ENCODE measurements at regions not wholly inside any gene's neighbourhood (a gene's known extent, or its start where the extent isn't known, plus 50 kb on each side); places are given as distances from the start of the nearest gene placed in this dataset.
"Not testable (repeated sequence)": the region's sequence is repeated elsewhere in the genome, so short reads cannot be mapped to it uniquely, and the experiment has no call there.

DNA sequence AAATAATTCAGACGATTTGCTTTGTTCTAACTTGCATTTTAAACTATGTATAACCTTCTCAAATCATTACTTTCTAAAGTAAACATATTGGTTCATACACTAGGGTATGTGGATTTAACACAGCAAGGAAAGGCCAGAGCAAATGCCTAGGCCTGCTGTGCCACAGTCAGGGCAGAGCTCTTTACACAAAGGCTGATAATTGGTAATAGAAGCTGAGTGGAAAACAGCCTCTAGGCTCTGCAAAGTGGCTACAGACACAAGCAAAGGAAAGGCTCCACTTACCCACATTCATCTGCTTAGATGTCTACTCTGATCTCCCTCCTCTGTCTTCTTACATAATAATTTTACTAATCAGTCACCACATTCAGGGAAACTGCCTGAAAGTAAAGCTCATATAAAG lies 382.9 kb downstream of the OLFM4 start:
- no peak for DNase-seq

DNA sequence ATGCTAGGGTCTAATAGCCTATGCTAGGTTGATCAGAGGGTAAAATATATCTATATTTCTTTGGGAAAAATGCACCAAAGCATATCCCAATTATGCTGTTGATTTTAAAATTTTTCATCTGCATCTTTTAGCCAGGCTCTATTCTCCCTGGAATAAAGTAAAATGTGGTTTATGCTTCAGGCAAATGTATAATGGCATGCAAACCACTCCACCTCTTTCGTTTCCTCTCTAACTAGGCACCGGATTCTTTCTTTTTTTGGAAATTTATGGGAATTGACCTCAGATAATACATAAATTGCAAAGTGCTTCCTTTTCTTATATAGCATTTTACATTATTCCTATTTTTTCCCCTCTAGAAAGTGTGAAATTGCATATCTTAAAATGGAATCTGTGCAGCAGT lies 386.5 kb downstream of the OLFM4 start:
- no peak for DNase-seq

DNA sequence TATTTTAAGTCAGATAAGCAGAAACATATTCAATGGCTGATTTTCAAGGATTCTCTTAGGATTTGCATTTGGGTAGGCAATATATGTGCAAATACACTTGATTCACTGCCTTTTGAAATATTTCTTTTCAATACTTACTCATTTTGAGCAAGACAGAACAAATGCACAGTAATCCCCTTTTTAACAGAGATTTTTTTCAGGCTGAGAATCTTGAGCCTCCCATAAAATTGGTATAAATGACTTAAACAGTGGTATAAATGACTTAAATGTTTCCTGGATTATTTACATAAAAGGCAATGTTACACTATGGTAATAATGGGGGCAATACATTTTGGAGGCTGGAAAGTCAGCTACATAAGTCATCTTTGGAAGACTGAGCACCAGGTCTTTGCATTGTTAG lies 389.0 kb downstream of the OLFM4 start:
- no peak for DNase-seq

GRCh38 chr13:53422415-53422814 lies 393.8 kb downstream of the OLFM4 start:
- no peak for DNase-seq

DNA sequence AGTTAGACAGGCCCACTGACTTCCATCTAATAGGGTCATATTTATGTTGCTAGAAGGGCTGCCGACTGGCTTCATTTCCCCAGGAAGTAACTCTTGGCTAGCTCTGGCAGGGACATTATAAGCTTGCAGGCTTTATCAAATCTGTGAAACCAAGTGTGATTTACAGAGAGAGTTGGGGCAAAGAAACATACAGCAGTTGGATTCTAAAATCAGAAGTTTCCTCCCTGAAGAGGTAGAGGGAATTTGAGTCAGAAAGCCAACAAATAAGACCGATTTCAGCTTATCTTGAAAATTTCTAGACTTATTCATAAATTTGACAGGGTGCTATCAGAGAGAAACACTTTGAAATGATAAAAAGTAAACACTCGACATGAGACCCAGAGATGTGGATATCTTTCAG lies 407.8 kb downstream of the OLFM4 start:
- DNase-seq: no peak

DNA sequence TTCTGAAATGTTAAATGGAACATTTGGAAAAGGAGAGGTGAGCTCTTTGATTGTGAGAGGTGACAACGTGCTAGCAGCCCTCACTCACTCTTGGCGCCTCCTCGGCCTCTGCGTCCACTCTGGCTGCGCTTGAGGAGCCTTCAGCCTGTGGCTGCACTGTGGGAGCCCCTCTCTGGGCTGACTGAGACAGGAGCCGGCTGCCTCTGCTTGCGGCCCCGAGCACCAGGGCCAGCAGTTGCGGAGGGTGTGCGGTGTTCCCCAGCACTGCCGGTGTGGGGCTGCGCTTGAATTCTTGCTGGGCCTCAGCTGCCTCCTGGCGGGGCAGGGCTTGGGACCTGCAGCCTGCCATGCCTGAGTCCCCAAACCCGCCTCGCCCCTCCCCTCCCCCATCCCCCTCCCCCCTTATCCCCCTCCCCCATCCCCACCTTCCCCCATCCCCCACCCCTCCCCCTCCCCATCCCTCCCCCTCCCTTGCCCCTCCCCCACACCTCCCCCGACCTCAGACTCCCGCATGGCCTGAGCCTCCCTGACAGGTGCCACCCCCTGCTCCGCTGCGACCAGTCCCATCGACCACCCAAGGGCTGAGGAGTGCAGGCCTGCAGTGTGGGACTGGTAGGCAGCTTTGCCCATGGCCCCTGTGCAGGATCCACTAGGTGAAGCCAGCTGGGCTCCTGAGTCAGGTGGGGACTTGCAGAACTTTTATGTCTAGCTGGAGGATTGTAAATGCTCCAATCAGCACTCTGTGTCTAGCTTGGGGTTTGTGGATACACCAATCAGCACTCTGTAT lies 411.0 kb downstream of the OLFM4 start:
- DNase-seq: no peak

- no peak for DNase-seq
Measured at GRCh38 chr13:53442979-53443378, 414.4 kb downstream of the OLFM4 start.

GRCh38 chr13:53445686-53446085 lies 417.1 kb downstream of the OLFM4 start:
- DNase-seq: no peak

- DNase-seq: no peak
Measured at GRCh38 chr13:53447456-53447855, 418.8 kb downstream of the OLFM4 start.

DNA sequence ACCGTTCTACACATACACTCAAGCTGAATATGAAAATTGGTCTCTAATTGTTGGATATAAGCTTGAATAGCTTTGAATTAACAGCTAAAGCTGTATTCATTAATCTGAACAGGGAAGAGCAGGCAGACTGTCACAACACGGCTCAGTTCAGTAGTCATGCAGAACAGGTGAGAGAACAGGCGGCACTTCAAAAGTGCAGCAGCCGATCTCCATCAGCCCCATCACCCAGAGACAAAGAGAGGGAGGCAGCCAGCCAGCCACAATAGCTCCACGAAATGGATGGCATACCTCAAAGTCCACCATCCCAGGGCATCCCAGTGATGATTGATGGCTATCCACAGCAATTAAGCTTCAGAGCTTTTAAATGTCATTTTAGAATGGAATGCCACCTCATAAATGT lies 419.2 kb downstream of the OLFM4 start:
- no peak for DNase-seq

- DNase-seq: not testable (repeated sequence)
Measured at GRCh38 chr13:53452263-53452808, 423.7 kb downstream of the OLFM4 start.

DNA sequence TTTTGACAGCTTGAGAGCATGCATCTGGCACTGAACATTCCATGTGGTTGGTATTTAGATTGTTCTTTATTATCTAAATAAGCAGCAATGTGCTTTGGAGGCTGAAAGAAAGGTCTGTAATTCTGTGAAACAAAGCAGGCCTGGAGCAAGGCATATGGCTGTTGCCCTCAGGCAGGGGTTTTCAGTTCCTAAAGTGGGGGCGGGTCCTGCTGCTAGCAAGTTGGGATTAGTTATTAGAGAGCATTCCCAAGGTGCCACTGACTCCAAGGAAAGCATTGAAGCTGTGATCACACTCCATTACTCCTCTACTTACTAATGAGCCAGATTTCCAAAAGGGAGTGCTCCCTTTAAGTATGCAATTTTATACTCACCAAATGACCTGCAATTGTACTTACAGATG lies 432.2 kb downstream of the OLFM4 start:
- no peak for DNase-seq

DNA sequence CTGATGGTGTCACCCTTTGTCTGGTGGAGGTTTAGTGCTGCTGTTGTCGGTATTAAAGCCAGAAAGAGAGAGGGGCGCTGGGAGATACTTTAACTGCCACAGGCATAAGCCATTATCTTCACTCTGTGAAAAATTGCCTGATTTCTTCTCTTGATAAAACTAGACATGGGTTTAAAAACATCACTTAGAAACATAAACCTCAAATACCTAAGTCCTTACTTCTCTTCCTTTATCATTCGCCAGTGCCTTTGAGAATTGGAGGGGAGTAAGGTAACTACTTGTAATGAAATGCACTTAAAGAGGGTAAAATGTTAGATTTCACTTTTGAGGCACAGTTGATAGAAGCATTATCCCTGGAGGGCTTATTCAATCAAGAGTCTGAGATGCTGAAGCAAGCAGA lies 434.5 kb downstream of the OLFM4 start:
- no peak for DNase-seq

GRCh38 chr13:53466576-53466975 lies 438.0 kb downstream of the OLFM4 start:
- no peak for DNase-seq

DNA sequence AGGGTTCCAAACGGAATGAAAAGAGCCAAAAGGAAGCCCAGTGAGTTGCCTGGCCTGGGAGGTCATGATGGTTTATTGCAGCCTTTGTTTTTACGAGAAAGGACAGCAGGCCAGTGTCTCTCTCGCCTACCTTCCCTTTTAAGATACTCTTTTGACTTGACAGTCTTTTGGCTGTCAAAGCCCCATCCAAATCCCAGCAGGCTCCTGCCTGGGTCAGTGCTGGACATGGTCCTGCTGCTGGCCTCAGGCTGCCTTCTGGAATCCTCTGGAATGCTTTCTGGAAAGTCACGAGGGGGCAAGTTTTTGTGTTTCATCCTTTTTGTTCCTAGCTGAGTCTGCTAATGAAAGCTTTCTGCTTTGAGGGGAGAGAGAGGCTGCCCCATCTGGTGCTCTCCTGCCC lies 444.8 kb downstream of the OLFM4 start:
- no peak for DNase-seq

DNA sequence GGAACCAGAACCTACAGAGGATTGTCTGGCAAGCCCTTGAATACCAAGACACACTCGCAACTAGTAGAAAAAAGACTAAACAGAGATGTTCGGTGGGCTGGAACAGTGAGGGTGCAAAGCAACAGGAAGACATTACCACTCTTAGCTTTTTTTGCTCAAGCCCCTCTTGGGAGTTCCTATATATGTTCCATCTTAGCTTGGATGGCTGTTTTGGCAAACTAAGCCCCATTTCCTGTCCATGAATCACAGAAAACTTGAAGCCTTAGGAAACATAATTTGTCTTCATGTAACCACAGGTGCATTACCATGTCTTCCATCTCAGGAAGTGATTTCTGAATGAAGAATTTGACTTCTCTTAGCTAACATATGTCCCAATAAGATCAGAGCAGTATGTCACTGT lies 446.3 kb downstream of the OLFM4 start:
- DNase-seq: no peak

DNA sequence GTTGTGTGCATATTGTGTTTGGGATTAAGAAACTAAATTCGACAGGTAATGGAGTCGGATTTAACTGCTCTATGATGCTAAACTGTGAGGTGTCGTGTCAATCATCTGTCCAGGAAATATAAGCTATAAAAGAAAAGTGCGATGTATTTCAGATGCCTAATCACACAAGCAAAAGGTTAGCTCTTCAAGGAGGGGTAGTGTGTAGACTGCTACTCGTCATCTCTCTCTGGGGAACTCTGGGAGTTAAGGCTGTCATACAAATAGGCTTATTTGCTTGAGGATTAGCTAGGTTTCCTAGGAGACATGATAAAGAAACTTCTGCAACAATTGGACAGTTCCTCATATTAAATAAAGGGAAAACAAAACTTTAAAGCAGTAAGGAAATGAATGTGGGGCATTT lies 462.1 kb downstream of the OLFM4 start:
- DNase-seq: no peak

DNA sequence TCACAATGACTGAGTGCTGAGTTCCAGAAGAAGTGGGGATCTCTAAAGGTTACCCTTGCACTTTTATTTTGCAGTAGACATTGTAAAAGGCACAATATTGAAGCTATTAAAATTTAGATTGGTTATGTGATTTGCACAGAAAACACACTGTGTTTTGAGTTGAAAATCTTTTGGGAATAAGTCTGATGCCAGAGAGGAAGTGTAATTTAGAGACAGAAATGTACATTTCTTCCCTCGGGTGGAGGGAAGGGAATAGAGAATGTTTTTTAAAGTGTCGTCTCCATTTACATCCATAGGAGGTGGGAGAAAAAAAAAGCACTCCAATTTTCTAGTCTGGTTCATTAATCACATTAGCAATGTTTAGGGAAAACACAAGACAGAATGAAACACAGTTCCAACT lies 465.8 kb downstream of the OLFM4 start:
- no peak for DNase-seq

GRCh38 chr13:53499576-53500133 lies 471.0 kb downstream of the OLFM4 start:
- DNase-seq: no peak

DNA sequence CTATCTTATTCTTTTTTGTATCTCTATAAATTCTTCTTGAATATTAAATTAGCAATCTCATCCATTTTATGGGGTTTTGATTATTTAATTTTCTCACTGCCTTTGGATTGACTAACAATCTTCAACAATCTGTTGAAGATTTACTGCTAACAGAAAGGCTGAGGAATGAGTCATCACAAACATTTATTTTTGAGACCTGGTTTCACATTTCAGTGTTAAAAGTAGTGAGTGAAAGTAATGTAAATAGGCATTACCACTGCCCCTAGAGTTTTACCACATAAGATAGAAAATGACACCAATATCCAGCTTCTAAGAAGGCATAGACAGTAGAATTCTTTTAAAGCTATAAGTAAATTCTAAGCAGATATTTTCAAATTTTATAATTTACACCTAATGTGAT lies 472.8 kb downstream of the OLFM4 start:
- DNase-seq: no peak

- no peak for DNase-seq
Measured at GRCh38 chr13:53507741-53508140, 479.1 kb downstream of the OLFM4 start.

DNA sequence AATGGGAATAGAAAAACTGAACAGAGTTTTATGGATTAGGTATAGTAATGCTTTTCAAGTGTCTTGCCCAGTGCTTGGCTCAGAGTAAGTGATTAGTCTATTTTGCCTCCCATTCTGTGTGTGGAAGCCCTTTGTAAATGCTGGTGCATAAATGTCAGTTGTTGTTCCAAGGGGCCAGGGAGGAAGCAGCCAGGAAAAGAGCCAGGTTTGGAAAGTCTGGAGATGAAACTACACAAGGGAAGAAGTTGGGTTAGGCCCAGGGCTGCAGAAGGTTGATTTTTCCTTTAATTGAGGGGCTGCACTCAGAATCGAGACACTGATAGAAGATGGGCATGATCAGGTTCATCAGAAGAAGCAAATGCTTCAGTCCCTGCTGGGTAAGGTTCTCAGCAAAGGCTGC lies 484.0 kb downstream of the OLFM4 start:
- DNase-seq: no peak

GRCh38 chr13:53513226-53513625 lies 484.6 kb downstream of the OLFM4 start:
- no peak for DNase-seq

- no peak for DNase-seq
Measured at GRCh38 chr13:53520132-53520531, 491.5 kb downstream of the OLFM4 start.

GRCh38 chr13:53522034-53522433 lies 493.4 kb downstream of the OLFM4 start:
- no peak for DNase-seq

Measured in activated CD4-positive, alpha-beta T cell treated with anti-CD3 and anti-CD28 coated beads for 4 hours (primary cell).